ENCODE measurements at regions not wholly inside any gene's neighbourhood (a gene's known extent, or its start where the extent isn't known, plus 50 kb on each side); places are given as distances from the start of the nearest gene placed in this dataset.

GRCh38 chrX:44422631-44423030 is 79.2 kb upstream of the EFHC2 start:
- no peak for TF ChIP-seq ZNF445 (CRISPR knock-in tag; IDR thresholded peaks at IDR 0.05; ENCODE audit: low read depth)
- no peak for TF ChIP-seq ZNF764 (CRISPR knock-in tag; IDR thresholded peaks at IDR 0.05; ENCODE audit: low read depth)
- TF ChIP-seq, protein P1, sequence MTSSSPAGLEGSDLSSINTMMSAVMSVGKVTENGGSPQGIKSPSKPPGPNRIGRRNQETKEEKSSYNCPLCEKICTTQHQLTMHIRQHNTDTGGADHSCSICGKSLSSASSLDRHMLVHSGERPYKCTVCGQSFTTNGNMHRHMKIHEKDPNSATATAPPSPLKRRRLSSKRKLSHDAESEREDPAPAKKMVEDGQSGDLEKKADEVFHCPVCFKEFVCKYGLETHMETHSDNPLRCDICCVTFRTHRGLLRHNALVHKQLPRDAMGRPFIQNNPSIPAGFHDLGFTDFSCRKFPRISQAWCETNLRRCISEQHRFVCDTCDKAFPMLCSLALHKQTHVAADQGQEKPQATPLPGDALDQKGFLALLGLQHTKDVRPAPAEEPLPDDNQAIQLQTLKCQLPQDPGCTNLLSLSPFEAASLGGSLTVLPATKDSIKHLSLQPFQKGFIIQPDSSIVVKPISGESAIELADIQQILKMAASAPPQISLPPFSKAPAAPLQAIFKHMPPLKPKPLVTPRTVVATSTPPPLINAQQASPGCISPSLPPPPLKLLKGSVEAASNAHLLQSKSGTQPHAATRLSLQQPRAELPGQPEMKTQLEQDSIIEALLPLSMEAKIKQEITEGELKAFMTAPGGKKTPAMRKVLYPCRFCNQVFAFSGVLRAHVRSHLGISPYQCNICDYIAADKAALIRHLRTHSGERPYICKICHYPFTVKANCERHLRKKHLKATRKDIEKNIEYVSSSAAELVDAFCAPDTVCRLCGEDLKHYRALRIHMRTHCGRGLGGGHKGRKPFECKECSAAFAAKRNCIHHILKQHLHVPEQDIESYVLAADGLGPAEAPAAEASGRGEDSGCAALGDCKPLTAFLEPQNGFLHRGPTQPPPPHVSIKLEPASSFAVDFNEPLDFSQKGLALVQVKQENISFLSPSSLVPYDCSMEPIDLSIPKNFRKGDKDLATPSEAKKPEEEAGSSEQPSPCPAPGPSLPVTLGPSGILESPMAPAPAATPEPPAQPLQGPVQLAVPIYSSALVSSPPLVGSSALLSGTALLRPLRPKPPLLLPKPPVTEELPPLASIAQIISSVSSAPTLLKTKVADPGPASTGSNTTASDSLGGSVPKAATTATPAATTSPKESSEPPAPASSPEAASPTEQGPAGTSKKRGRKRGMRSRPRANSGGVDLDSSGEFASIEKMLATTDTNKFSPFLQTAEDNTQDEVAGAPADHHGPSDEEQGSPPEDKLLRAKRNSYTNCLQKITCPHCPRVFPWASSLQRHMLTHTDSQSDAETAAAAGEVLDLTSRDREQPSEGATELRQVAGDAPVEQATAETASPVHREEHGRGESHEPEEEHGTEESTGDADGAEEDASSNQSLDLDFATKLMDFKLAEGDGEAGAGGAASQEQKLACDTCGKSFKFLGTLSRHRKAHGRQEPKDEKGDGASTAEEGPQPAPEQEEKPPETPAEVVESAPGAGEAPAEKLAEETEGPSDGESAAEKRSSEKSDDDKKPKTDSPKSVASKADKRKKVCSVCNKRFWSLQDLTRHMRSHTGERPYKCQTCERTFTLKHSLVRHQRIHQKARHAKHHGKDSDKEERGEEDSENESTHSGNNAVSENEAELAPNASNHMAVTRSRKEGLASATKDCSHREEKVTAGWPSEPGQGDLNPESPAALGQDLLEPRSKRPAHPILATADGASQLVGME (CRISPR knock-in tag; IDR thresholded peaks at IDR 0.05): no peak
- no peak for TF ChIP-seq AFF1 (IDR thresholded peaks at IDR 0.05; ENCODE audit: low read depth in 1 of 2, partially characterized antibody in 2 of 2)
- no peak for TF ChIP-seq SMARCA4 (IDR thresholded peaks at IDR 0.05)
- TF ChIP-seq ZNF77 (CRISPR knock-in tag; IDR thresholded peaks at IDR 0.05): no peak
- TF ChIP-seq HNRNPLL (IDR thresholded peaks at IDR 0.05; ENCODE audit: low read depth, low read length, poor library complexity, severe bottlenecking): no peak
- no peak for TF ChIP-seq ZC3H8 (IDR thresholded peaks at IDR 0.05)

More at GRCh38 chrX:44422631-44423030, 79.2 kb upstream of the EFHC2 start:
- Histone ChIP-seq H3K27me3 (ENCODE audit: control insufficient read depth in 2 of 2, insufficient read depth in 2 of 2, low read length in 2 of 2) (no peaks in the 10 kb centered on the region), H3K9ac (ENCODE audit: insufficient read depth in 1 of 2, low read depth in 2 of 2, low read length in 2 of 2) (no peak overlapping the region), H3K4me3 (no peak overlapping the region), H3K36me3 (ENCODE audit: control insufficient read depth, insufficient read depth, low read length) (no peaks in the 10 kb centered on the region), H3K9me3 (replicated peaks; ENCODE audit: control insufficient read depth, insufficient read depth, low read depth, low read length) (no peaks in the 10 kb centered on the region), H2AFZ (ENCODE audit: low read depth, low read length) (no peak overlapping the region), H3K9me1 (ENCODE audit: control insufficient read depth, insufficient read depth, low read length) (no peaks in the 10 kb centered on the region), H4K20me1 (replicated peaks; ENCODE audit: control insufficient read depth, insufficient read depth, low read length) (no peaks in the 10 kb centered on the region), H3K4me1 (replicated peaks in 1 of 2; ENCODE audit: control insufficient read depth in 2 of 2, insufficient read depth in 2 of 2, low read length in 2 of 2) (no peaks in the 10 kb centered on the region), H3K4me2 (ENCODE audit: insufficient read depth, low read length) (no peak overlapping the region), H3K27ac (ENCODE audit: extremely low read depth, low read depth, low read length) (no peak overlapping the region), H3K79me2 (ENCODE audit: control insufficient read depth, insufficient read depth, low read length) (no peaks in the 10 kb centered on the region)
- POLR2A ChIA-PET: no interaction called here
- no TSS peak for BruUV-seq (replicated peaks)
- 0% methylated on average over 1 of the region's 1 CpG for WGBS (ENCODE audit: insufficient coverage, low coverage, missing lambda C conversion rate)
- CTCF ChIA-PET (ENCODE audit: low intra/inter-chr PET ratio): no interaction called here
- no peak for FAIRE-seq
- no peak for DNase-seq (ENCODE audit: extremely low read depth in 1 of 4, low spot score in 3 of 4)
- intact Hi-C loops (cut with micrococcal nuclease) (no loop called here), in situ Hi-C loops (cut with MboI) (no loop called here)
- no peak for ATAC-seq

Data from K562 (cell line).